Pancreas (tissue), 10 donors: ENCODE measurements at regions not wholly inside any gene's neighbourhood (a gene's known extent, or its start where the extent isn't known, plus 50 kb on each side); places are given as distances from the start of the nearest gene placed in this dataset.

Experiments
- ATAC-seq, 4 donors: fragments of 200-7000 bp; cut with Tn5 transposase; one replicate each; pipeline versions ENCODE4 v1.8.0 to v1.9.1; 2020; ENCODE audit warnings: mild to moderate bottlenecking in 4 of 4, moderate library complexity in 4 of 4
- DNase-seq, 6 donors: peaks; one replicate each; pipeline ENCODE4 v3.0.0-alpha.2; 2020
- FAIRE-seq: peaks from 2 replicates; lab custom pipeline; 2012; peaks lifted over from hg19 to GRCh38; lab: Jason Lieb, UNC
- H3K27ac ChIP-seq, 4 donors: fragments of 200-600 bp; sonication (generic); 1 replicate in 3 of 4; 2 replicates in 1 of 4; pipeline versions ENCODE4 v1.5.0 to v1.8.0; 2020
- H3K27me3 ChIP-seq, 4 donors: fragments of 200-600 bp; one replicate each; pipeline ENCODE4 v1.8.0; 2021
- H3K36me3 ChIP-seq, 3 donors: fragments of 200-600 bp; sonication (generic) in 1 of 3; one replicate each; pipeline versions ENCODE4 v1.5.0 to v1.8.0; 2020 to 2021
- H3K4me1 ChIP-seq, 3 donors: fragments of 200-600 bp; one replicate each; pipeline ENCODE4 v1.8.0; 2021
- H3K4me3 ChIP-seq, 4 donors: fragments of 200-600 bp; sonication (generic) in 2 of 4; one replicate each; pipeline versions ENCODE4 v1.5.0 to v1.8.0; 2020 to 2021
- H3K9me3 ChIP-seq, 4 donors: fragments of 200-600 bp; one replicate each; pipeline ENCODE4 v1.8.0; 2021
- CTCF ChIP-seq, 4 donors: fragments of 200-600 bp; sonication (generic) in 3 of 4; IDR thresholded peaks; one replicate each; pipeline versions ENCODE4 v1.5.0 to v1.8.0; 2021; ENCODE audit warnings: antibody characterized with exemption in 4 of 4
- WGBS, 2 donors: extraction: QIAGEN DNeasy Blood & Tissue Kit; methylation state at CpG; one replicate each; pipeline ENCODE4 v1.1.7; 2013; 5-methylcytosine and 5-hydroxymethylcytosine counted together
- intact Hi-C, 3 donors: fragments of 100-400 bp; cut with DNase I; formaldehyde crosslinking; loops; one replicate each; pipeline versions ENCODE4 v1.11.1 to v1.14.2; 2022
- donor health status: healthy with polysubstance abuse.
- donor health status: DM: no; HTN: no; CAD: no; lungs with moderate emphysema.
- donor health status: DM: no; HTN: no; CAD: no.
- donor health status: control.
- donor health status: control.
- donor health status: Bipolar disorder and iron deficiency.
- donor health status: DM: yes; HTN: yes; CAD: no.
- donor health status: DM: no; HTN: no; CAD: no.
- donor health status: DM: no; HTN: no; CAD: no.
- donor health status: DM: yes; HTN: yes; CAD: no.

GRCh38 chr2:58794103-58794502 lies 553.0 kb upstream of the FANCL start:
- FAIRE-seq (no peak), ATAC-seq (no peak), DNase-seq (no peak)
- no peaks in the 10 kb centered on the region for H3K4me1 ChIP-seq
- no peak overlapping the region for H3K4me3 ChIP-seq
- no peaks in the 10 kb centered on the region for H3K27me3 ChIP-seq
- WGBS, 2 donors: 81 to 82% methylated on average over 1 of the region's 1 CpG
- no peaks in the 10 kb centered on the region for H3K36me3 ChIP-seq
- H3K9me3 ChIP-seq: no peaks in the 10 kb centered on the region
- no peak for TF ChIP-seq CTCF (IDR thresholded peaks at IDR 0.05)
- H3K27ac ChIP-seq: no peak overlapping the region
- intact Hi-C loops: no loop called here

GRCh38 chr2:58788402-58788801 lies 547.3 kb upstream of the FANCL start:
- Histone ChIP-seq H3K4me3 (no peak overlapping the region), H3K27me3 (no peaks in the 10 kb centered on the region), H3K27ac (no peak overlapping the region), H3K36me3 (no peaks in the 10 kb centered on the region), H3K9me3 (no peaks in the 10 kb centered on the region), H3K4me1 (no peaks in the 10 kb centered on the region)
- ATAC-seq: no peak
- no peak for TF ChIP-seq CTCF (IDR thresholded peaks at IDR 0.05)
- no peak for FAIRE-seq
- intact Hi-C loops: no loop called here
- DNase-seq: no peak
- 89 to 96% methylated on average over 1 of the region's 1 CpG for WGBS, 2 donors

- no peak for TF ChIP-seq CTCF (IDR thresholded peaks at IDR 0.05)
- Histone ChIP-seq H3K27ac (no peak overlapping the region), H3K36me3 (no peaks in the 10 kb centered on the region), H3K4me3 (no peak overlapping the region), H3K9me3 (no peaks in the 10 kb centered on the region), H3K4me1 (no peaks in the 10 kb centered on the region), H3K27me3 (no peaks in the 10 kb centered on the region)
- ATAC-seq (no peak), FAIRE-seq (no peak), DNase-seq (no peak)
- WGBS, 2 donors: 69 to 75% methylated on average over 5 of the region's 5 CpGs
- intact Hi-C loops: no loop called here
Measured at GRCh38 chr2:58770846-58771245, 529.7 kb upstream of the FANCL start.

GRCh38 chr2:58769864-58770234 lies 528.7 kb upstream of the FANCL start:
- H3K36me3 ChIP-seq: no peaks in the 10 kb centered on the region
- H3K27me3 ChIP-seq: no peaks in the 10 kb centered on the region
- 56 to 63% methylated on average over 3 of the region's 3 CpGs for WGBS, 2 donors
- no peaks in the 10 kb centered on the region for H3K9me3 ChIP-seq
- intact Hi-C loops: no loop called here
- DNase-seq (no peak), ATAC-seq (no peak), FAIRE-seq (no peak)
- no peak for TF ChIP-seq CTCF (IDR thresholded peaks at IDR 0.05)
- H3K27ac ChIP-seq: no peak overlapping the region
- H3K4me1 ChIP-seq: no peaks in the 10 kb centered on the region
- H3K4me3 ChIP-seq: no peak overlapping the region

GRCh38 chr2:58769111-58769863 lies 528.2 kb upstream of the FANCL start:
- intact Hi-C loops: no loop called here

More at GRCh38 chr2:58769111-58769863, 528.2 kb upstream of the FANCL start:
- no peaks in the 10 kb centered on the region for H3K36me3 ChIP-seq
- H3K4me3 ChIP-seq: no peak overlapping the region
- no peaks in the 10 kb centered on the region for H3K9me3 ChIP-seq
- FAIRE-seq (no peak), ATAC-seq (no peak), DNase-seq (no peak)
- 50 to 56% methylated on average over 14 of the region's 14 CpGs for WGBS, 2 donors
- H3K4me1 ChIP-seq: no peaks in the 10 kb centered on the region
- H3K27me3 ChIP-seq: no peaks in the 10 kb centered on the region
- TF ChIP-seq CTCF (IDR thresholded peaks at IDR 0.05): no peak
- H3K27ac ChIP-seq: no peak overlapping the region
